ENCODE measurements at regions not wholly inside any gene's neighbourhood (a gene's known extent, or its start where the extent isn't known, plus 50 kb on each side); places are given as distances from the start of the nearest gene placed in this dataset.

- DNase-seq (no peak), ATAC-seq (no peak)
- intact Hi-C loops (cut with DNase I) = no loop called here
Observed at GRCh38 chr5:52735139-52735538, 52.6 kb upstream of the ITGA1 start.

Data from left cardiac atrium (tissue), 4 donors.